GM23338 (cell line): ENCODE measurements at regions not wholly inside any gene's neighbourhood (a gene's known extent, or its start where the extent isn't known, plus 50 kb on each side); places are given as distances from the start of the nearest gene placed in this dataset.

Experiments used
- ATAC-seq: fragments of 200-7000 bp; cut with Tn5 transposase; 3 replicates; pipeline ENCODE4 v1.9.1; 2020
- DNase-seq: peaks from one replicate; pipeline ENCODE4 v3.0.0-alpha.2; 2015; ENCODE audit warnings: low spot score
- H2AFZ ChIP-seq: fragments of 200-600 bp; sonication (generic); 2 replicates; pipeline ENCODE4 v1.8.0; 2016; ENCODE audit warnings: antibody characterized with exemption, mild to moderate bottlenecking, moderate library complexity
- H3F3A ChIP-seq: fragments of 200-600 bp; sonication (generic); replicated peaks from 2 replicates; pipeline ENCODE4 v1.8.0; 2017; ENCODE audit warnings: antibody characterized with exemption, mixed run types, low read depth
- H3K27ac ChIP-seq: fragments of 200-600 bp; sonication (generic); 2 replicates; pipeline ENCODE4 v1.6.1; 2016; ENCODE audit warnings: low read depth
- H3K27me3 ChIP-seq: fragments of 200-600 bp; sonication (generic); 2 replicates; pipeline ENCODE4 v1.8.0; 2016; ENCODE audit warnings: mild to moderate bottlenecking, mixed run types, moderate library complexity; ENCODE audit not compliant: insufficient read depth
- H3K36me3 ChIP-seq: fragments of 200-600 bp; sonication (generic); 2 replicates; pipeline ENCODE4 v1.8.0; 2016; ENCODE audit warnings: mild to moderate bottlenecking; ENCODE audit not compliant: insufficient read depth
- H3K4me1 ChIP-seq: fragments of 200-600 bp; sonication (generic); 2 replicates; pipeline ENCODE4 v1.8.0; 2016; ENCODE audit warnings: mild to moderate bottlenecking, moderate library complexity; ENCODE audit not compliant: insufficient read depth
- H3K4me2 ChIP-seq: fragments of 200-600 bp; sonication (generic); 2 replicates; pipeline ENCODE4 v1.7.1; 2017; ENCODE audit warnings: mixed run types
- H3K4me3 ChIP-seq: fragments of 200-600 bp; sonication (generic); 2 replicates; pipeline ENCODE4 v1.6.1; 2016; ENCODE audit warnings: mixed run types
- H3K79me2 ChIP-seq: fragments of 200-600 bp; sonication (generic); replicated peaks from 2 replicates; pipeline ENCODE4 v1.8.0; 2017; ENCODE audit warnings: mild to moderate bottlenecking; ENCODE audit not compliant: insufficient read depth
- H3K9me2 ChIP-seq: fragments of 200-600 bp; sonication (generic); 2 replicates; pipeline ENCODE4 v1.8.0; 2017; ENCODE audit not compliant: insufficient read depth
- H4K20me1 ChIP-seq: fragments of 200-600 bp; sonication (generic); replicated peaks from 2 replicates; pipeline ENCODE4 v1.8.0; 2017; ENCODE audit warnings: mild to moderate bottlenecking; ENCODE audit not compliant: insufficient read depth
- H3K27ac Mint-ChIP-seq: 2 replicates; pipeline ENCODE4 v1.8.0; 2020; ENCODE audit warnings: inconsistent platforms, mild to moderate bottlenecking, moderate library complexity, mixed read lengths
- H3K27me3 Mint-ChIP-seq: 3 replicates; pipeline ENCODE4 v1.8.0; 2022; ENCODE audit warnings: low read depth, mild to moderate bottlenecking, moderate library complexity, mixed read lengths, inconsistent platforms; ENCODE audit not compliant: insufficient read depth, poor library complexity
- H3K36me3 Mint-ChIP-seq: 3 replicates; pipeline ENCODE4 v1.8.0; 2021; ENCODE audit warnings: low read depth, mild to moderate bottlenecking, inconsistent platforms, moderate library complexity, mixed read lengths
- H3K4me1 Mint-ChIP-seq: 3 replicates; pipeline ENCODE4 v1.8.0; 2020; ENCODE audit warnings: mild to moderate bottlenecking, inconsistent platforms, mixed read lengths
- H3K4me3 Mint-ChIP-seq: 3 replicates; pipeline ENCODE4 v1.8.0; 2021; ENCODE audit warnings: moderate library complexity, mild to moderate bottlenecking, inconsistent platforms, mixed read lengths
- H3K9me3 Mint-ChIP-seq: 3 replicates; pipeline ENCODE4 v1.8.0; 2020; ENCODE audit warnings: moderate library complexity, mild to moderate bottlenecking, inconsistent platforms, mixed read lengths
- CREB1 ChIP-seq: fragments of 250-450 bp; sonication (Bioruptor Pico); IDR thresholded peaks from 2 replicates; pipeline ENCODE4 v1.5.0; 2020; ENCODE audit warnings: low read depth, mild to moderate bottlenecking, moderate library complexity
- ETS1 ChIP-seq: IDR thresholded peaks from 2 replicates; pipeline ENCODE4 v1.6.1; 2016; ENCODE audit warnings: antibody characterized with exemption
- EZH2 ChIP-seq: fragments of 200-600 bp; sonication (generic); IDR thresholded peaks from one replicate; pipeline ENCODE4 v1.8.0; 2017; ENCODE audit warnings: antibody characterized with exemption, mild to moderate bottlenecking, low read depth; ENCODE audit not compliant: unreplicated experiment
- EZH2phosphoT487 ChIP-seq: fragments of 200-600 bp; sonication (generic); IDR thresholded peaks from one replicate; pipeline ENCODE4 v1.8.1; 2018; ENCODE audit warnings: antibody characterized with exemption; ENCODE audit not compliant: unreplicated experiment
- JUNB ChIP-seq: IDR thresholded peaks from one replicate; pipeline ENCODE4 v1.6.1; 2016; ENCODE audit warnings: antibody characterized with exemption; ENCODE audit not compliant: unreplicated experiment
- POLR2AphosphoS5 ChIP-seq: IDR thresholded peaks from 2 replicates; pipeline ENCODE4 v1.6.1; 2016; ENCODE audit warnings: antibody characterized with exemption, low read depth
- STAT1 ChIP-seq: IDR thresholded peaks from one replicate; pipeline ENCODE4 v1.6.1; 2016; ENCODE audit warnings: antibody characterized with exemption; ENCODE audit not compliant: unreplicated experiment
- ZNF114 ChIP-seq: fragments of 250-450 bp; sonication (Bioruptor Pico); IDR thresholded peaks from 2 replicates; pipeline ENCODE4 v1.5.0; 2020; ENCODE audit warnings: mild to moderate bottlenecking, moderate library complexity
- ZNF331 ChIP-seq: fragments of 250-450 bp; sonication (Bioruptor Pico); IDR thresholded peaks from 2 replicates; pipeline ENCODE4 v1.5.0; 2020; ENCODE audit warnings: low read depth, mild to moderate bottlenecking, moderate library complexity
- TF ChIP-seq, protein P1 (sequence below), 2 experiments: fragments of 200-600 bp in 1 of 2; sonication (generic) in 1 of 2; conservative IDR thresholded peaks; 2 replicates each; pipeline versions ENCODE4 v1.5.1 to v1.6.1; 2016 to 2017; ENCODE audit warnings: antibody characterized with exemption in 2 of 2, low read depth in 2 of 2, mild to moderate bottlenecking in 2 of 2, moderate library complexity in 1 of 2
- TF ChIP-seq, protein P2 (sequence below): fragments of 250-450 bp; sonication (Bioruptor Pico); IDR thresholded peaks from 2 replicates; pipeline ENCODE4 v1.5.0; 2020; ENCODE audit warnings: mild to moderate bottlenecking, moderate library complexity

GRCh38 chr1:191256917-191257316 is 779.3 kb upstream of the BRINP3 start:
- Histone ChIP-seq H3K9me2 (no peaks in the 10 kb centered on the region), H2AFZ (no peak overlapping the region), H3K27ac (no peak overlapping the region), H3K79me2 (no peaks in the 10 kb centered on the region), H3K27me3 (no peaks in the 10 kb centered on the region), H4K20me1 (no peaks in the 10 kb centered on the region), H3F3A (no peaks in the 10 kb centered on the region), H3K36me3 (no peaks in the 10 kb centered on the region), H3K4me2 (no peak overlapping the region), H3K4me3 (no peak overlapping the region), H3K4me1 (no peaks in the 10 kb centered on the region)
- H3K27me3 Mint-ChIP-seq, result no peaks in the 10 kb centered on the region
- H3K4me1 Mint-ChIP-seq, result no peaks in the 10 kb centered on the region
- no peak overlapping the region for H3K4me3 Mint-ChIP-seq
- H3K9me3 Mint-ChIP-seq, result no peaks in the 10 kb centered on the region
- no peak overlapping the region for H3K27ac Mint-ChIP-seq
- TF ChIP-seq CREB1 (CRISPR knock-in tag) (no peak), ETS1 (no peak), POLR2AphosphoS5 (no peak), JUNB (no peak), ZNF114 (CRISPR knock-in tag) (no peak)
- ATAC-seq, result no peak
- no peak for DNase-seq
- H3K36me3 Mint-ChIP-seq, result no peaks in the 10 kb centered on the region

GRCh38 chr1:191260056-191260455 is 782.4 kb upstream of the BRINP3 start:
- Histone ChIP-seq H3K4me2 (no peak overlapping the region), H4K20me1 (no peaks in the 10 kb centered on the region), H3K36me3 (no peaks in the 10 kb centered on the region), H3F3A (no peaks in the 10 kb centered on the region), H3K4me3 (no peak overlapping the region), H2AFZ (no peak overlapping the region), H3K27ac (no peak overlapping the region), H3K9me2 (no peaks in the 10 kb centered on the region), H3K4me1 (no peaks in the 10 kb centered on the region), H3K27me3 (no peaks in the 10 kb centered on the region), H3K79me2 (no peaks in the 10 kb centered on the region)
- H3K4me3 Mint-ChIP-seq, result no peak overlapping the region
- ATAC-seq, result no peak
- no peaks in the 10 kb centered on the region for H3K9me3 Mint-ChIP-seq
- no peaks in the 10 kb centered on the region for H3K4me1 Mint-ChIP-seq
- no peaks in the 10 kb centered on the region for H3K36me3 Mint-ChIP-seq
- H3K27ac Mint-ChIP-seq, result no peak overlapping the region
- no peak for DNase-seq
- no peaks in the 10 kb centered on the region for H3K27me3 Mint-ChIP-seq
- no peak for TF ChIP-seq ZNF331 (CRISPR knock-in tag)
- TF ChIP-seq, protein P1, sequence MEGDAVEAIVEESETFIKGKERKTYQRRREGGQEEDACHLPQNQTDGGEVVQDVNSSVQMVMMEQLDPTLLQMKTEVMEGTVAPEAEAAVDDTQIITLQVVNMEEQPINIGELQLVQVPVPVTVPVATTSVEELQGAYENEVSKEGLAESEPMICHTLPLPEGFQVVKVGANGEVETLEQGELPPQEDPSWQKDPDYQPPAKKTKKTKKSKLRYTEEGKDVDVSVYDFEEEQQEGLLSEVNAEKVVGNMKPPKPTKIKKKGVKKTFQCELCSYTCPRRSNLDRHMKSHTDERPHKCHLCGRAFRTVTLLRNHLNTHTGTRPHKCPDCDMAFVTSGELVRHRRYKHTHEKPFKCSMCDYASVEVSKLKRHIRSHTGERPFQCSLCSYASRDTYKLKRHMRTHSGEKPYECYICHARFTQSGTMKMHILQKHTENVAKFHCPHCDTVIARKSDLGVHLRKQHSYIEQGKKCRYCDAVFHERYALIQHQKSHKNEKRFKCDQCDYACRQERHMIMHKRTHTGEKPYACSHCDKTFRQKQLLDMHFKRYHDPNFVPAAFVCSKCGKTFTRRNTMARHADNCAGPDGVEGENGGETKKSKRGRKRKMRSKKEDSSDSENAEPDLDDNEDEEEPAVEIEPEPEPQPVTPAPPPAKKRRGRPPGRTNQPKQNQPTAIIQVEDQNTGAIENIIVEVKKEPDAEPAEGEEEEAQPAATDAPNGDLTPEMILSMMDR (conservative IDR thresholded peaks at IDR 0.05; ENCODE audit: low read depth in 2 of 2), result no peak
- no peak for TF ChIP-seq EZH2
- no peak for TF ChIP-seq ETS1
- no peak for TF ChIP-seq POLR2AphosphoS5
- TF ChIP-seq, protein P2, sequence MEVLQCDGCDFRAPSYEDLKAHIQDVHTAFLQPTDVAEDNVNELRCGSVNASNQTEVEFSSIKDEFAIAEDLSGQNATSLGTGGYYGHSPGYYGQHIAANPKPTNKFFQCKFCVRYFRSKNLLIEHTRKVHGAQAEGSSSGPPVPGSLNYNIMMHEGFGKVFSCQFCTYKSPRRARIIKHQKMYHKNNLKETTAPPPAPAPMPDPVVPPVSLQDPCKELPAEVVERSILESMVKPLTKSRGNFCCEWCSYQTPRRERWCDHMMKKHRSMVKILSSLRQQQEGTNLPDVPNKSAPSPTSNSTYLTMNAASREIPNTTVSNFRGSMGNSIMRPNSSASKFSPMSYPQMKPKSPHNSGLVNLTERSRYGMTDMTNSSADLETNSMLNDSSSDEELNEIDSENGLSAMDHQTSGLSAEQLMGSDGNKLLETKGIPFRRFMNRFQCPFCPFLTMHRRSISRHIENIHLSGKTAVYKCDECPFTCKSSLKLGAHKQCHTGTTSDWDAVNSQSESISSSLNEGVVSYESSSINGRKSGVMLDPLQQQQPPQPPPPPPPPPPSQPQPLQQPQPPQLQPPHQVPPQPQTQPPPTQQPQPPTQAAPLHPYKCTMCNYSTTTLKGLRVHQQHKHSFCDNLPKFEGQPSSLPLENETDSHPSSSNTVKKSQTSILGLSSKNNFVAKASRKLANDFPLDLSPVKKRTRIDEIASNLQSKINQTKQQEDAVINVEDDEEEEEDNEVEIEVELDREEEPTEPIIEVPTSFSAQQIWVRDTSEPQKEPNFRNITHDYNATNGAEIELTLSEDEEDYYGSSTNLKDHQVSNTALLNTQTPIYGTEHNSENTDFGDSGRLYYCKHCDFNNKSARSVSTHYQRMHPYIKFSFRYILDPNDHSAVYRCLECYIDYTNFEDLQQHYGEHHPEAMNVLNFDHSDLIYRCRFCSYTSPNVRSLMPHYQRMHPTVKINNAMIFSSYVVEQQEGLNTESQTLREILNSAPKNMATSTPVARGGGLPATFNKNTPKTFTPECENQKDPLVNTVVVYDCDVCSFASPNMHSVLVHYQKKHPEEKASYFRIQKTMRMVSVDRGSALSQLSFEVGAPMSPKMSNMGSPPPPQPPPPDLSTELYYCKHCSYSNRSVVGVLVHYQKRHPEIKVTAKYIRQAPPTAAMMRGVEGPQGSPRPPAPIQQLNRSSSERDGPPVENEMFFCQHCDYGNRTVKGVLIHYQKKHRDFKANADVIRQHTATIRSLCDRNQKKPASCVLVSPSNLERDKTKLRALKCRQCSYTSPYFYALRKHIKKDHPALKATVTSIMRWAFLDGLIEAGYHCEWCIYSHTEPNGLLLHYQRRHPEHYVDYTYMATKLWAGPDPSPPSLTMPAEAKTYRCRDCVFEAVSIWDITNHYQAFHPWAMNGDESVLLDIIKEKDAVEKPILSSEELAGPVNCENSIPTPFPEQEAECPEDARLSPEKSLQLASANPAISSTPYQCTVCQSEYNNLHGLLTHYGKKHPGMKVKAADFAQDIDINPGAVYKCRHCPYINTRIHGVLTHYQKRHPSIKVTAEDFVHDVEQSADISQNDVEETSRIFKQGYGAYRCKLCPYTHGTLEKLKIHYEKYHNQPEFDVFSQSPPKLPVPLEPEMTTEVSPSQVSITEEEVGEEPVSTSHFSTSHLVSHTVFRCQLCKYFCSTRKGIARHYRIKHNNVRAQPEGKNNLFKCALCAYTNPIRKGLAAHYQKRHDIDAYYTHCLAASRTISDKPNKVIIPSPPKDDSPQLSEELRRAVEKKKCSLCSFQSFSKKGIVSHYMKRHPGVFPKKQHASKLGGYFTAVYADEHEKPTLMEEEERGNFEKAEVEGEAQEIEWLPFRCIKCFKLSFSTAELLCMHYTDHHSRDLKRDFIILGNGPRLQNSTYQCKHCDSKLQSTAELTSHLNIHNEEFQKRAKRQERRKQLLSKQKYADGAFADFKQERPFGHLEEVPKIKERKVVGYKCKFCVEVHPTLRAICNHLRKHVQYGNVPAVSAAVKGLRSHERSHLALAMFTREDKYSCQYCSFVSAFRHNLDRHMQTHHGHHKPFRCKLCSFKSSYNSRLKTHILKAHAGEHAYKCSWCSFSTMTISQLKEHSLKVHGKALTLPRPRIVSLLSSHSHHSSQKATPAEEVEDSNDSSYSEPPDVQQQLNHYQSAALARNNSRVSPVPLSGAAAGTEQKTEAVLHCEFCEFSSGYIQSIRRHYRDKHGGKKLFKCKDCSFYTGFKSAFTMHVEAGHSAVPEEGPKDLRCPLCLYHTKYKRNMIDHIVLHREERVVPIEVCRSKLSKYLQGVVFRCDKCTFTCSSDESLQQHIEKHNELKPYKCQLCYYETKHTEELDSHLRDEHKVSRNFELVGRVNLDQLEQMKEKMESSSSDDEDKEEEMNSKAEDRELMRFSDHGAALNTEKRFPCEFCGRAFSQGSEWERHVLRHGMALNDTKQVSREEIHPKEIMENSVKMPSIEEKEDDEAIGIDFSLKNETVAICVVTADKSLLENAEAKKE (CRISPR knock-in tag), result no peak
- TF ChIP-seq STAT1, result no peak
- TF ChIP-seq CREB1 (CRISPR knock-in tag), result no peak
- no peak for TF ChIP-seq JUNB
- TF ChIP-seq EZH2phosphoT487, result no peak
